Endothelial cell (in vitro differentiated cells): ENCODE measurements at regions not wholly inside any gene's neighbourhood (a gene's known extent, or its start where the extent isn't known, plus 50 kb on each side); places are given as distances from the start of the nearest gene placed in this dataset.

Source experiments
- DNase-seq: peaks from one replicate; pipeline ENCODE4 v3.0.0; 2021; ENCODE audit warnings: low spot score
- H3K27ac Mint-ChIP-seq: one replicate; pipeline ENCODE4 v1.8.0; 2021; ENCODE audit warnings: mixed read lengths, inconsistent platforms; ENCODE audit not compliant: unreplicated experiment
- H3K27me3 Mint-ChIP-seq: one replicate; pipeline ENCODE4 v1.8.0; 2021; ENCODE audit warnings: mild to moderate bottlenecking, moderate library complexity, mixed read lengths, inconsistent platforms; ENCODE audit not compliant: unreplicated experiment
- H3K36me3 Mint-ChIP-seq: one replicate; pipeline ENCODE4 v1.8.0; 2021; ENCODE audit warnings: mild to moderate bottlenecking, low read depth, mixed read lengths, inconsistent platforms; ENCODE audit not compliant: unreplicated experiment
- H3K4me1 Mint-ChIP-seq: one replicate; pipeline ENCODE4 v1.8.0; 2021; ENCODE audit warnings: mild to moderate bottlenecking, mixed read lengths, inconsistent platforms; ENCODE audit not compliant: unreplicated experiment
- H3K4me3 Mint-ChIP-seq: one replicate; pipeline ENCODE4 v1.8.0; 2021; ENCODE audit warnings: mild to moderate bottlenecking, mixed read lengths, inconsistent platforms; ENCODE audit not compliant: unreplicated experiment
- H3K9me3 Mint-ChIP-seq: one replicate; pipeline ENCODE4 v1.8.0; 2021; ENCODE audit warnings: mixed read lengths, inconsistent platforms; ENCODE audit not compliant: unreplicated experiment
- CTCF ChIP-seq: fragments of 200-600 bp; sonication (generic); IDR thresholded peaks from one replicate; pipeline ENCODE4 v1.5.0; 2021; ENCODE audit warnings: antibody characterized with exemption; ENCODE audit not compliant: unreplicated experiment

- no peak for DNase-seq
- no peaks in the 10 kb centered on the region for H3K4me1 Mint-ChIP-seq
- TF ChIP-seq CTCF: no peak
- peaks cover 7% of the 10 kb centered on the region for H3K9me3 Mint-ChIP-seq
- H3K27me3 Mint-ChIP-seq: peaks cover 2% of the 10 kb centered on the region
- H3K27ac Mint-ChIP-seq: no peak overlapping the region
- H3K36me3 Mint-ChIP-seq: peaks cover 5% of the 10 kb centered on the region
- no peak overlapping the region for H3K4me3 Mint-ChIP-seq
Observed at GRCh38 chr7:110521357-110521911, 569.5 kb upstream of the LRRN3 start.

- peaks cover 2% of the 10 kb centered on the region for H3K27me3 Mint-ChIP-seq
- DNase-seq: no peak
- H3K4me1 Mint-ChIP-seq: no peaks in the 10 kb centered on the region
- peaks cover 7% of the 10 kb centered on the region for H3K9me3 Mint-ChIP-seq
- no peak overlapping the region for H3K4me3 Mint-ChIP-seq
- no peak overlapping the region for H3K27ac Mint-ChIP-seq
- no peak for TF ChIP-seq CTCF
- H3K36me3 Mint-ChIP-seq: peaks cover 5% of the 10 kb centered on the region
Observed at GRCh38 chr7:110522061-110522760, 568.7 kb upstream of the LRRN3 start.

- Mint-ChIP-seq H3K27ac (no peak overlapping the region), H3K4me3 (no peak overlapping the region), H3K9me3 (peaks cover 7% of the 10 kb centered on the region), H3K27me3 (peaks cover 2% of the 10 kb centered on the region), H3K4me1 (no peaks in the 10 kb centered on the region), H3K36me3 (peaks cover 5% of the 10 kb centered on the region)
- no peak for DNase-seq
- TF ChIP-seq CTCF: no peak
Observed at GRCh38 chr7:110522761-110523200, 568.1 kb upstream of the LRRN3 start.

GRCh38 chr7:110529175-110529574 lies 561.8 kb upstream of the LRRN3 start:
- Mint-ChIP-seq H3K36me3 (no peaks in the 10 kb centered on the region), H3K27ac (no peak overlapping the region), H3K4me1 (no peaks in the 10 kb centered on the region), H3K4me3 (no peak overlapping the region), H3K9me3 (no peaks in the 10 kb centered on the region), H3K27me3 (no peaks in the 10 kb centered on the region)
- DNase-seq: no peak
- TF ChIP-seq CTCF: no peak

GRCh38 chr7:110531186-110531585 lies 559.7 kb upstream of the LRRN3 start:
- Mint-ChIP-seq H3K4me1 (no peaks in the 10 kb centered on the region), H3K36me3 (no peaks in the 10 kb centered on the region), H3K9me3 (no peaks in the 10 kb centered on the region), H3K27me3 (no peaks in the 10 kb centered on the region), H3K27ac (no peak overlapping the region), H3K4me3 (no peak overlapping the region)
- DNase-seq: no peak
- TF ChIP-seq CTCF: no peak
